ENCODE measurements at regions not wholly inside any gene's neighbourhood (a gene's known extent, or its start where the extent isn't known, plus 50 kb on each side); places are given as distances from the start of the nearest gene placed in this dataset.

GRCh38 chr9:2362150-2362549 is 259.4 kb upstream of the VLDLR start:
- H3F3A ChIP-seq (replicated peaks; ENCODE audit: low read depth), result 0 out of 2 replicates have a peak, but pooled peaks cover 2% of the 10 kb centered on the region
- no peaks in the 10 kb centered on the region for H3K9me3 Mint-ChIP-seq
- peaks cover 19% of the 10 kb centered on the region for H3K4me1 ChIP-seq (ENCODE audit: insufficient read depth)
- H3K36me3 ChIP-seq (ENCODE audit: insufficient read depth), result no peaks in the 10 kb centered on the region
- no peak overlapping the region for H3K27ac ChIP-seq (ENCODE audit: low read depth)
- H3K4me3 Mint-ChIP-seq, result no peak overlapping the region
- no peaks in the 10 kb centered on the region for H3K27me3 ChIP-seq (ENCODE audit: insufficient read depth)
- H3K4me3 ChIP-seq, result no peak overlapping the region
- no peak overlapping the region; the same call in 1 of the 2 replicates for H3K27ac Mint-ChIP-seq
- H3K4me2 ChIP-seq, result no peak overlapping the region
- ATAC-seq (no peak), DNase-seq (ENCODE audit: low spot score) (no peak)
- H3K9me2 ChIP-seq (ENCODE audit: insufficient read depth), result peaks cover 3% of the 10 kb centered on the region; the same call in 1 of the 2 replicates
- H3K79me2 ChIP-seq (replicated peaks; ENCODE audit: insufficient read depth), result no peaks in the 10 kb centered on the region
- H3K36me3 Mint-ChIP-seq (ENCODE audit: low read depth), result no peaks in the 10 kb centered on the region
- peaks cover 5% of the 10 kb centered on the region for H3K27me3 Mint-ChIP-seq (ENCODE audit: insufficient read depth, low read depth, poor library complexity)
- no peak overlapping the region for H2AFZ ChIP-seq
- H3K4me1 Mint-ChIP-seq, result peaks cover 23% of the 10 kb centered on the region
- TF ChIP-seq CREB1 (CRISPR knock-in tag; IDR thresholded peaks at IDR 0.05; ENCODE audit: low read depth) (no peak), STAT1 (IDR thresholded peaks at IDR 0.05; ENCODE audit: unreplicated experiment) (no peak), JUNB (IDR thresholded peaks at IDR 0.05; ENCODE audit: unreplicated experiment) (no peak), ZNF331 (CRISPR knock-in tag; IDR thresholded peaks at IDR 0.05; ENCODE audit: low read depth) (no peak), EZH2 (IDR thresholded peaks at IDR 0.05; ENCODE audit: low read depth, unreplicated experiment) (no peak), POLR2AphosphoS5 (IDR thresholded peaks at IDR 0.05; ENCODE audit: low read depth) (no peak), NANOG (IDR thresholded peaks at IDR 0.05; ENCODE audit: borderline replicate concordance) (no peak), ZNF114 (CRISPR knock-in tag; IDR thresholded peaks at IDR 0.05) (no peak)
- TF ChIP-seq, protein P1, sequence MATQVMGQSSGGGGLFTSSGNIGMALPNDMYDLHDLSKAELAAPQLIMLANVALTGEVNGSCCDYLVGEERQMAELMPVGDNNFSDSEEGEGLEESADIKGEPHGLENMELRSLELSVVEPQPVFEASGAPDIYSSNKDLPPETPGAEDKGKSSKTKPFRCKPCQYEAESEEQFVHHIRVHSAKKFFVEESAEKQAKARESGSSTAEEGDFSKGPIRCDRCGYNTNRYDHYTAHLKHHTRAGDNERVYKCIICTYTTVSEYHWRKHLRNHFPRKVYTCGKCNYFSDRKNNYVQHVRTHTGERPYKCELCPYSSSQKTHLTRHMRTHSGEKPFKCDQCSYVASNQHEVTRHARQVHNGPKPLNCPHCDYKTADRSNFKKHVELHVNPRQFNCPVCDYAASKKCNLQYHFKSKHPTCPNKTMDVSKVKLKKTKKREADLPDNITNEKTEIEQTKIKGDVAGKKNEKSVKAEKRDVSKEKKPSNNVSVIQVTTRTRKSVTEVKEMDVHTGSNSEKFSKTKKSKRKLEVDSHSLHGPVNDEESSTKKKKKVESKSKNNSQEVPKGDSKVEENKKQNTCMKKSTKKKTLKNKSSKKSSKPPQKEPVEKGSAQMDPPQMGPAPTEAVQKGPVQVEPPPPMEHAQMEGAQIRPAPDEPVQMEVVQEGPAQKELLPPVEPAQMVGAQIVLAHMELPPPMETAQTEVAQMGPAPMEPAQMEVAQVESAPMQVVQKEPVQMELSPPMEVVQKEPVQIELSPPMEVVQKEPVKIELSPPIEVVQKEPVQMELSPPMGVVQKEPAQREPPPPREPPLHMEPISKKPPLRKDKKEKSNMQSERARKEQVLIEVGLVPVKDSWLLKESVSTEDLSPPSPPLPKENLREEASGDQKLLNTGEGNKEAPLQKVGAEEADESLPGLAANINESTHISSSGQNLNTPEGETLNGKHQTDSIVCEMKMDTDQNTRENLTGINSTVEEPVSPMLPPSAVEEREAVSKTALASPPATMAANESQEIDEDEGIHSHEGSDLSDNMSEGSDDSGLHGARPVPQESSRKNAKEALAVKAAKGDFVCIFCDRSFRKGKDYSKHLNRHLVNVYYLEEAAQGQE (IDR thresholded peaks at IDR 0.05; ENCODE audit: unreplicated experiment), result no peak
- TF ChIP-seq, protein P2, sequence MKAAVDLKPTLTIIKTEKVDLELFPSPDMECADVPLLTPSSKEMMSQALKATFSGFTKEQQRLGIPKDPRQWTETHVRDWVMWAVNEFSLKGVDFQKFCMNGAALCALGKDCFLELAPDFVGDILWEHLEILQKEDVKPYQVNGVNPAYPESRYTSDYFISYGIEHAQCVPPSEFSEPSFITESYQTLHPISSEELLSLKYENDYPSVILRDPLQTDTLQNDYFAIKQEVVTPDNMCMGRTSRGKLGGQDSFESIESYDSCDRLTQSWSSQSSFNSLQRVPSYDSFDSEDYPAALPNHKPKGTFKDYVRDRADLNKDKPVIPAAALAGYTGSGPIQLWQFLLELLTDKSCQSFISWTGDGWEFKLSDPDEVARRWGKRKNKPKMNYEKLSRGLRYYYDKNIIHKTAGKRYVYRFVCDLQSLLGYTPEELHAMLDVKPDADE (IDR thresholded peaks at IDR 0.05), result no peak
- TF ChIP-seq, protein P3, sequence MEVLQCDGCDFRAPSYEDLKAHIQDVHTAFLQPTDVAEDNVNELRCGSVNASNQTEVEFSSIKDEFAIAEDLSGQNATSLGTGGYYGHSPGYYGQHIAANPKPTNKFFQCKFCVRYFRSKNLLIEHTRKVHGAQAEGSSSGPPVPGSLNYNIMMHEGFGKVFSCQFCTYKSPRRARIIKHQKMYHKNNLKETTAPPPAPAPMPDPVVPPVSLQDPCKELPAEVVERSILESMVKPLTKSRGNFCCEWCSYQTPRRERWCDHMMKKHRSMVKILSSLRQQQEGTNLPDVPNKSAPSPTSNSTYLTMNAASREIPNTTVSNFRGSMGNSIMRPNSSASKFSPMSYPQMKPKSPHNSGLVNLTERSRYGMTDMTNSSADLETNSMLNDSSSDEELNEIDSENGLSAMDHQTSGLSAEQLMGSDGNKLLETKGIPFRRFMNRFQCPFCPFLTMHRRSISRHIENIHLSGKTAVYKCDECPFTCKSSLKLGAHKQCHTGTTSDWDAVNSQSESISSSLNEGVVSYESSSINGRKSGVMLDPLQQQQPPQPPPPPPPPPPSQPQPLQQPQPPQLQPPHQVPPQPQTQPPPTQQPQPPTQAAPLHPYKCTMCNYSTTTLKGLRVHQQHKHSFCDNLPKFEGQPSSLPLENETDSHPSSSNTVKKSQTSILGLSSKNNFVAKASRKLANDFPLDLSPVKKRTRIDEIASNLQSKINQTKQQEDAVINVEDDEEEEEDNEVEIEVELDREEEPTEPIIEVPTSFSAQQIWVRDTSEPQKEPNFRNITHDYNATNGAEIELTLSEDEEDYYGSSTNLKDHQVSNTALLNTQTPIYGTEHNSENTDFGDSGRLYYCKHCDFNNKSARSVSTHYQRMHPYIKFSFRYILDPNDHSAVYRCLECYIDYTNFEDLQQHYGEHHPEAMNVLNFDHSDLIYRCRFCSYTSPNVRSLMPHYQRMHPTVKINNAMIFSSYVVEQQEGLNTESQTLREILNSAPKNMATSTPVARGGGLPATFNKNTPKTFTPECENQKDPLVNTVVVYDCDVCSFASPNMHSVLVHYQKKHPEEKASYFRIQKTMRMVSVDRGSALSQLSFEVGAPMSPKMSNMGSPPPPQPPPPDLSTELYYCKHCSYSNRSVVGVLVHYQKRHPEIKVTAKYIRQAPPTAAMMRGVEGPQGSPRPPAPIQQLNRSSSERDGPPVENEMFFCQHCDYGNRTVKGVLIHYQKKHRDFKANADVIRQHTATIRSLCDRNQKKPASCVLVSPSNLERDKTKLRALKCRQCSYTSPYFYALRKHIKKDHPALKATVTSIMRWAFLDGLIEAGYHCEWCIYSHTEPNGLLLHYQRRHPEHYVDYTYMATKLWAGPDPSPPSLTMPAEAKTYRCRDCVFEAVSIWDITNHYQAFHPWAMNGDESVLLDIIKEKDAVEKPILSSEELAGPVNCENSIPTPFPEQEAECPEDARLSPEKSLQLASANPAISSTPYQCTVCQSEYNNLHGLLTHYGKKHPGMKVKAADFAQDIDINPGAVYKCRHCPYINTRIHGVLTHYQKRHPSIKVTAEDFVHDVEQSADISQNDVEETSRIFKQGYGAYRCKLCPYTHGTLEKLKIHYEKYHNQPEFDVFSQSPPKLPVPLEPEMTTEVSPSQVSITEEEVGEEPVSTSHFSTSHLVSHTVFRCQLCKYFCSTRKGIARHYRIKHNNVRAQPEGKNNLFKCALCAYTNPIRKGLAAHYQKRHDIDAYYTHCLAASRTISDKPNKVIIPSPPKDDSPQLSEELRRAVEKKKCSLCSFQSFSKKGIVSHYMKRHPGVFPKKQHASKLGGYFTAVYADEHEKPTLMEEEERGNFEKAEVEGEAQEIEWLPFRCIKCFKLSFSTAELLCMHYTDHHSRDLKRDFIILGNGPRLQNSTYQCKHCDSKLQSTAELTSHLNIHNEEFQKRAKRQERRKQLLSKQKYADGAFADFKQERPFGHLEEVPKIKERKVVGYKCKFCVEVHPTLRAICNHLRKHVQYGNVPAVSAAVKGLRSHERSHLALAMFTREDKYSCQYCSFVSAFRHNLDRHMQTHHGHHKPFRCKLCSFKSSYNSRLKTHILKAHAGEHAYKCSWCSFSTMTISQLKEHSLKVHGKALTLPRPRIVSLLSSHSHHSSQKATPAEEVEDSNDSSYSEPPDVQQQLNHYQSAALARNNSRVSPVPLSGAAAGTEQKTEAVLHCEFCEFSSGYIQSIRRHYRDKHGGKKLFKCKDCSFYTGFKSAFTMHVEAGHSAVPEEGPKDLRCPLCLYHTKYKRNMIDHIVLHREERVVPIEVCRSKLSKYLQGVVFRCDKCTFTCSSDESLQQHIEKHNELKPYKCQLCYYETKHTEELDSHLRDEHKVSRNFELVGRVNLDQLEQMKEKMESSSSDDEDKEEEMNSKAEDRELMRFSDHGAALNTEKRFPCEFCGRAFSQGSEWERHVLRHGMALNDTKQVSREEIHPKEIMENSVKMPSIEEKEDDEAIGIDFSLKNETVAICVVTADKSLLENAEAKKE (CRISPR knock-in tag; IDR thresholded peaks at IDR 0.05), result no peak
- no peaks in the 10 kb centered on the region for H4K20me1 ChIP-seq (replicated peaks; ENCODE audit: insufficient read depth)
